AG04449 (cell line): ENCODE measurements at regions not wholly inside any gene's neighbourhood (a gene's known extent, or its start where the extent isn't known, plus 50 kb on each side); places are given as distances from the start of the nearest gene placed in this dataset.

ENCODE experiments used
- CTCF ChIA-PET: fragments of 350-600 bp; formaldehyde crosslinking; extraction: SDS; loops from one replicate; lab custom pipeline; 2021; ENCODE audit warnings: antibody characterized with exemption; lab: Yijun Ruan, JAX
- POLR2A ChIA-PET: fragments of 400-600, 350-600 bp; formaldehyde crosslinking; extraction: SDS; loops from one replicate; lab custom pipeline; 2020; ENCODE audit warnings: antibody characterized with exemption, inconsistent platforms; lab: Yijun Ruan, JAX
- DNase-seq: peaks from one replicate; pipeline ENCODE4 v3.0.0-alpha.2; 2010; ENCODE audit warnings: low read depth, low spot score
- H3K4me3 ChIP-seq: 2 replicates; pipeline ENCODE4 v1.5.1; 2011; ENCODE audit warnings: low read depth, mild to moderate bottlenecking, control low read depth, low read length
- CTCF ChIP-seq: IDR thresholded peaks from one replicate; pipeline ENCODE4 v1.5.1; 2011; ENCODE audit warnings: mild to moderate bottlenecking, moderate library complexity, low read length, control low read depth, inconsistent platforms; ENCODE audit not compliant: insufficient read depth; ENCODE audit errors: missing control alignments

GRCh38 chr12:67519484-67520433, 128.8 kb upstream of the DYRK2 start:
- ChIA-PET POLR2A (no interaction called here), CTCF (interaction anchor here (1.0 to 1.5 kb wide), 2 partner anchors 20 to 427 kb away, joined by 3 read pairs; no protein-coding TSS in a partner anchor)
- no peak for TF ChIP-seq CTCF
- DNase-seq = no peak
- no peak overlapping the region for H3K4me3 ChIP-seq

- ChIA-PET CTCF (no interaction called here), POLR2A (no interaction called here)
- TF ChIP-seq CTCF = no peak
- H3K4me3 ChIP-seq = no peak overlapping the region
- no peak for DNase-seq
Observed at GRCh38 chr12:67520606-67521005, 127.9 kb upstream of the DYRK2 start.

GRCh38 chr12:67522222-67522621, 126.3 kb upstream of the DYRK2 start:
- no peak for TF ChIP-seq CTCF
- no peak for DNase-seq
- ChIA-PET CTCF (no interaction called here), POLR2A (no interaction called here)
- no peak overlapping the region for H3K4me3 ChIP-seq

GRCh38 chr12:67523538-67523937, 125.0 kb upstream of the DYRK2 start:
- CTCF ChIA-PET = no interaction called here
- POLR2A ChIA-PET = no interaction called here
- no peak overlapping the region for H3K4me3 ChIP-seq
- TF ChIP-seq CTCF = no peak
- no peak for DNase-seq

- ChIA-PET CTCF (no interaction called here), POLR2A (no interaction called here)
- TF ChIP-seq CTCF = no peak
- H3K4me3 ChIP-seq = no peak overlapping the region
- DNase-seq = no peak
Observed at GRCh38 chr12:67524861-67525616, 123.5 kb upstream of the DYRK2 start.

GRCh38 chr12:67525617-67525884, 123.0 kb upstream of the DYRK2 start:
- H3K4me3 ChIP-seq = no peak overlapping the region
- TF ChIP-seq CTCF = no peak
- no peak for DNase-seq
- POLR2A ChIA-PET = no interaction called here
- CTCF ChIA-PET = no interaction called here
